SIG-M5 treated with dmso at 0.1 percent for 504 hours (cell line): ENCODE measurements at regions not wholly inside any gene's neighbourhood (a gene's known extent, or its start where the extent isn't known, plus 50 kb on each side); places are given as distances from the start of the nearest gene placed in this dataset.

Experiments used
- DNase-seq: peaks from one replicate; lab custom pipeline; 2025; ENCODE audit not compliant: unreplicated experiment; lab: John Stamatoyannopoulos, UW

- DNase-seq = no peak
Measured at GRCh38 chr4:1466034-1466862, 60.0 kb upstream of the NKX1-1 start.

GRCh38 chr4:1465173-1466033, 59.2 kb upstream of the NKX1-1 start:
- DNase-seq = no peak

- no peak for DNase-seq
Measured at GRCh38 chr4:1464581-1465171, 58.4 kb upstream of the NKX1-1 start.

GRCh38 chr4:1463927-1464540, 57.8 kb upstream of the NKX1-1 start:
- no peak for DNase-seq

- DNase-seq = no peak
Measured at GRCh38 chr4:1463088-1463926, 57.1 kb upstream of the NKX1-1 start.

- no peak for DNase-seq
Measured at GRCh38 chr4:1462768-1463075, 56.5 kb upstream of the NKX1-1 start.

- DNase-seq = no peak
Measured at GRCh38 chr4:1462009-1462767, 55.9 kb upstream of the NKX1-1 start.

- no peak for DNase-seq
Measured at GRCh38 chr4:1460967-1461868, 55.0 kb upstream of the NKX1-1 start.

GRCh38 chr4:1459722-1460511, 53.7 kb upstream of the NKX1-1 start:
- DNase-seq = no peak

- DNase-seq = no peak
Measured at GRCh38 chr4:1459081-1459721, 53.0 kb upstream of the NKX1-1 start.

GRCh38 chr4:1458581-1458980, 52.3 kb upstream of the NKX1-1 start:
- DNase-seq = no peak
